ENCODE measurements at regions not wholly inside any gene's neighbourhood (a gene's known extent, or its start where the extent isn't known, plus 50 kb on each side); places are given as distances from the start of the nearest gene placed in this dataset.

GRCh38 chr10:28408237-28408777, 105.4 kb upstream of the MPP7 start:
- no peaks in the 10 kb centered on the region for H3K4me1 Mint-ChIP-seq (ENCODE audit: low read depth)
- no peak overlapping the region for H3K4me3 Mint-ChIP-seq
- ATAC-seq (no peak), DNase-seq (no peak)
- H3K27me3 Mint-ChIP-seq (ENCODE audit: low read depth) = peaks cover 8% of the 10 kb centered on the region
- no peaks in the 10 kb centered on the region for H3K36me3 Mint-ChIP-seq (ENCODE audit: insufficient read depth)
- H3K9me3 Mint-ChIP-seq = no peaks in the 10 kb centered on the region

GRCh38 chr10:28410420-28411135, 107.7 kb upstream of the MPP7 start:
- DNase-seq = no peak
- H3K36me3 Mint-ChIP-seq (ENCODE audit: insufficient read depth) = no peaks in the 10 kb centered on the region
- no peaks in the 10 kb centered on the region for H3K4me1 Mint-ChIP-seq (ENCODE audit: low read depth)
- ATAC-seq = no peak
- H3K9me3 Mint-ChIP-seq = no peaks in the 10 kb centered on the region
- H3K4me3 Mint-ChIP-seq = no peak overlapping the region
- peaks cover 9% of the 10 kb centered on the region for H3K27me3 Mint-ChIP-seq (ENCODE audit: low read depth)

GRCh38 chr10:28411136-28411460, 108.2 kb upstream of the MPP7 start:
- DNase-seq (no peak), ATAC-seq (no peak)
- Mint-ChIP-seq H3K4me3 (no peak overlapping the region), H3K27me3 (ENCODE audit: low read depth) (peaks cover 9% of the 10 kb centered on the region), H3K9me3 (no peaks in the 10 kb centered on the region), H3K4me1 (ENCODE audit: low read depth) (no peaks in the 10 kb centered on the region), H3K36me3 (ENCODE audit: insufficient read depth) (no peaks in the 10 kb centered on the region)

GRCh38 chr10:28411648-28412047, 108.8 kb upstream of the MPP7 start:
- ATAC-seq (peak; percentile 66 to 75), DNase-seq (no peak)
- no peaks in the 10 kb centered on the region for H3K9me3 Mint-ChIP-seq
- peaks cover 11% of the 10 kb centered on the region for H3K27me3 Mint-ChIP-seq (ENCODE audit: low read depth)
- no peaks in the 10 kb centered on the region for H3K36me3 Mint-ChIP-seq (ENCODE audit: insufficient read depth)
- no peak overlapping the region for H3K4me3 Mint-ChIP-seq
- no peaks in the 10 kb centered on the region for H3K4me1 Mint-ChIP-seq (ENCODE audit: low read depth)

- Mint-ChIP-seq H3K4me1 (ENCODE audit: low read depth) (no peaks in the 10 kb centered on the region), H3K27me3 (ENCODE audit: low read depth) (peaks cover 22% of the 10 kb centered on the region), H3K36me3 (ENCODE audit: insufficient read depth) (no peaks in the 10 kb centered on the region), H3K4me3 (no peak overlapping the region), H3K9me3 (no peaks in the 10 kb centered on the region)
- DNase-seq = no peak
- ATAC-seq = no peak
Measured at GRCh38 chr10:28418069-28418468, 114.8 kb upstream of the WAC start.

- ATAC-seq (no peak), DNase-seq (no peak)
- peaks cover 11% of the 10 kb centered on the region for H3K27me3 Mint-ChIP-seq (ENCODE audit: low read depth)
- H3K4me3 Mint-ChIP-seq = no peak overlapping the region
- no peaks in the 10 kb centered on the region for H3K4me1 Mint-ChIP-seq (ENCODE audit: low read depth)
- no peaks in the 10 kb centered on the region for H3K36me3 Mint-ChIP-seq (ENCODE audit: insufficient read depth)
- no peaks in the 10 kb centered on the region for H3K9me3 Mint-ChIP-seq
Measured at GRCh38 chr10:28425422-28425821, 107.5 kb upstream of the WAC start.

GRCh38 chr10:28426392-28427159, 106.3 kb upstream of the WAC start:
- H3K9me3 Mint-ChIP-seq = no peaks in the 10 kb centered on the region
- H3K4me1 Mint-ChIP-seq (ENCODE audit: low read depth) = no peaks in the 10 kb centered on the region
- DNase-seq (no peak), ATAC-seq (no peak)
- H3K36me3 Mint-ChIP-seq (ENCODE audit: insufficient read depth) = no peaks in the 10 kb centered on the region
- H3K27me3 Mint-ChIP-seq (ENCODE audit: low read depth) = peaks cover 8% of the 10 kb centered on the region
- H3K4me3 Mint-ChIP-seq = no peak overlapping the region

GRCh38 chr10:28427376-28427775, 105.5 kb upstream of the WAC start:
- peaks cover 8% of the 10 kb centered on the region for H3K27me3 Mint-ChIP-seq (ENCODE audit: low read depth)
- no peaks in the 10 kb centered on the region for H3K9me3 Mint-ChIP-seq
- peaks cover 4% of the 10 kb centered on the region for H3K4me1 Mint-ChIP-seq (ENCODE audit: low read depth)
- DNase-seq (no peak), ATAC-seq (no peak)
- no peak overlapping the region for H3K4me3 Mint-ChIP-seq
- no peaks in the 10 kb centered on the region for H3K36me3 Mint-ChIP-seq (ENCODE audit: insufficient read depth)

GRCh38 chr10:28429045-28429444, 103.9 kb upstream of the WAC start:
- H3K4me3 Mint-ChIP-seq = no peak overlapping the region
- H3K9me3 Mint-ChIP-seq = no peaks in the 10 kb centered on the region
- DNase-seq (no peak), ATAC-seq (no peak)
- H3K36me3 Mint-ChIP-seq (ENCODE audit: insufficient read depth) = no peaks in the 10 kb centered on the region
- H3K27me3 Mint-ChIP-seq (ENCODE audit: low read depth) = peaks cover 4% of the 10 kb centered on the region
- peaks cover 5% of the 10 kb centered on the region for H3K4me1 Mint-ChIP-seq (ENCODE audit: low read depth)

- ATAC-seq (no peak), DNase-seq (no peak)
- Mint-ChIP-seq H3K9me3 (no peaks in the 10 kb centered on the region), H3K27me3 (ENCODE audit: low read depth) (peaks cover 4% of the 10 kb centered on the region), H3K36me3 (ENCODE audit: insufficient read depth) (no peaks in the 10 kb centered on the region), H3K4me1 (ENCODE audit: low read depth) (peaks cover 5% of the 10 kb centered on the region), H3K4me3 (no peak overlapping the region)
Measured at GRCh38 chr10:28429573-28430216, 103.2 kb upstream of the WAC start.

GRCh38 chr10:28431139-28431538, 101.8 kb upstream of the WAC start:
- Mint-ChIP-seq H3K27me3 (ENCODE audit: low read depth) (no peaks in the 10 kb centered on the region), H3K4me3 (no peak overlapping the region), H3K4me1 (ENCODE audit: low read depth) (peaks cover 5% of the 10 kb centered on the region), H3K36me3 (ENCODE audit: insufficient read depth) (no peaks in the 10 kb centered on the region), H3K9me3 (no peaks in the 10 kb centered on the region)
- DNase-seq (no peak), ATAC-seq (no peak)

- peak; percentile 6 for DNase-seq
- peaks cover 5% of the 10 kb centered on the region for H3K27me3 Mint-ChIP-seq (ENCODE audit: low read depth)
Measured at GRCh38 chr10:28432210-28432676, 100.7 kb upstream of the WAC start.

GRCh38 chr10:28434063-28434462, 98.9 kb upstream of the WAC start:
- H3K4me1 Mint-ChIP-seq (ENCODE audit: low read depth) = peaks cover 5% of the 10 kb centered on the region

More at GRCh38 chr10:28432210-28432676, 100.7 kb upstream of the WAC start:
- H3K4me3 Mint-ChIP-seq = peak overlapping the region; percentile 25
- H3K36me3 Mint-ChIP-seq (ENCODE audit: insufficient read depth) = no peaks in the 10 kb centered on the region
- peaks cover 5% of the 10 kb centered on the region for H3K4me1 Mint-ChIP-seq (ENCODE audit: low read depth)
- peak; percentile 58 to 59 for ATAC-seq
- H3K9me3 Mint-ChIP-seq = no peaks in the 10 kb centered on the region

GRCh38 chr10:28442403-28442802, 90.5 kb upstream of the WAC start:
- Mint-ChIP-seq H3K36me3 (ENCODE audit: insufficient read depth) (no peaks in the 10 kb centered on the region), H3K4me1 (ENCODE audit: low read depth) (no peaks in the 10 kb centered on the region), H3K27me3 (ENCODE audit: low read depth) (peaks cover 7% of the 10 kb centered on the region), H3K4me3 (no peak overlapping the region), H3K9me3 (no peaks in the 10 kb centered on the region)
- DNase-seq = no peak
- ATAC-seq = no peak

More at GRCh38 chr10:28434063-28434462, 98.9 kb upstream of the WAC start:
- Mint-ChIP-seq H3K4me3 (no peak overlapping the region), H3K36me3 (ENCODE audit: insufficient read depth) (no peaks in the 10 kb centered on the region), H3K9me3 (no peaks in the 10 kb centered on the region), H3K27me3 (ENCODE audit: low read depth) (peaks cover 12% of the 10 kb centered on the region)
- DNase-seq (no peak), ATAC-seq (no peak)

Data from activated T-cell treated with anti-CD3 and anti-CD28 coated beads, Interleukin-2, amount 50 U/mL, for 4 hours (primary cell).